ENCODE measurements at regions not wholly inside any gene's neighbourhood (a gene's known extent, or its start where the extent isn't known, plus 50 kb on each side); places are given as distances from the start of the nearest gene placed in this dataset.

DNA sequence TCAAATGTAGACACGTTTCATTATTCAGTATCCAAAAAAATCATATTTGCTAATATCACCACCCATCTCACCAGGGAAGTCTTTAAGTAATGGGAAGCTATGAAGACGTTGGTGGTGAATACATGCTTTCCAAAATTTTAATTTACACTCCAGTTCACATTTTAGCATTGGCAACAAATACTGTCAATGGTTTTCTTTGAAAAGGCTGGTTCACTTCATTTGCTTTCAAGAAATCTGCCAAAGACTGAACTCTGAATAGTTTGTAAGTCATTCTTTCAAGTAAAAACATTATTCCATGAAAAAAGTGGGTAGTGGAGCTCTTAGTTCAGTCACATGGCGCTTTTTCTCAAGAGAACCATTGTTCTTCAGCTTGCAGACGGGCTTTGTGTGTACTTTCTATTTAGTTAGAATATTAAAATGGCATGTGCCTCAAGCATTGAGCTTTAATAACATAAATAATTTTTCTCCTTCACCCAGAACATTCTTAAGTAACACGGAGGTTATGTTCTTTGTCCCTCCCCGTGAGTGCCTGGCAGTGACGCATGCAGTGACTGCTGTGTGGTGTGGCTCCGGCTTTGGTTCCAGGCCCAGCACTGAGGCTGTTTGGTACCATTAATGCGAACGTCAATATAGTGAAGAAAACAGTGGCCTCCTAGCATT lies 300.0 kb upstream of the HDAC4 start:
- DNase-seq, result no peak

DNA sequence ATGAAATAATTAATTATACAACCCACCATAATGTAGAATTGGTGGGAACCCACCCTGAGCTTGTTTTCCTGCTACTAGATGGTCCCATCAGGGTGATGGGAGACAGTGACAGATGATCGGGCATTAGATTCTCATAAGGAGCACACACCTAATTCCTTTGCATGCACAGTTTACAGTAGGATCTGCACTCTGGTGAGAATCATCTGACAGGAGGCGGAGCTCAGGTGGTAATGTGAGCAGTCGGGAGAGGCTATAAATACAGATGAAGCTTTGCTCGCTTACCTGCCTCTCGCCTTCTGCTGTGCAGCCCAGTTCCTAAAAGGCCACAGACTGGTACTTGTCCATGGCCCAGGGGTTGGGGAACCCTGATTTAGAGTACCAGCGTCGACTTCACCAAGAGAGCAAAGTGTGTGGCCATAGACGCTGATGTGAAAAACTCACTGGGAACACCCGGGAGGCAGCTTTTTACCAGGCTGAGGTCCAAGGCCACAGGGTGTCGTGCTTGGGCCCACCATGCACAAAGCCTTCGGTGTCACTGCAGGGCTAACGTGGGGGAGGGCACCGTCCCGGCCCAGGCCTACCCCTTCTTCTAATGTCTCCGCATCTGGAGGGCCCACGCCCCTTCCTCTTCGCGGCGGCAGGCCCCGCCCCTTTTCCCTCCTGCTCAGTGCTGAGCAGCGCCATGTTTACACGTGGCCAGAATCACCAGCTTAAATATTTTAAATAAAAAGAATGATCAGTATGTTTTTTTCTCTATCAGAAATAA lies 296.8 kb upstream of the HDAC4 start:
- DNase-seq, result no peak

DNA sequence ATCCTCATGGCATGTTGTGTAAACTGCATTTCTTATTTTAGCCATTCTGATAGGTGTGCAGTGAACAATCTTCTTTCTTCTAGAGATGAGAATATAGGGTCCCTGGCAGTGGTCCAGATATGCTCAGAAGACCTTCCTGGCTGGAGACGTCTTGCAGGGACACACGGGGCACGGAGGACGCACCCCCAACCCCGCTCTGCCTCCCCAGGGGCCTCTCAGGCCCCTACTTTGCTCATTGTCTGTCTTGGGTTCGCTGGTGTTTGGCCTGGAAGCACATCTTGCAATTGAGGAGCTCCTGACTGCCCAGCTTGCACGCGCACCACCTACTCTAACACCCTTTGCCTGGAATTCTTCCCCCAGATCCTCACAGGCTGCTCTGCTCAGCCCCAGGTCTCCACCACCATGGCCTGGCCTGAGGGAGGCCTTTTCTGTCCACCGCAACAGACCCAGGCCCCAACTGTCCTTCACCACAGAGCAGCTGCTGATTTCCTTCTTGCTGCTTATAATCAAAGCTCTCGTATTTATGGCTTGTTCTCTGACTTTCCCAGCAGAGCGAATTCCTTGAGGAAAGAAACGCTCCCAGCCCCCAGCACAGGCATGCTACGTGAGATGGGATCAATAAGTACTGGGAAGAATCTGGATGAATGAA lies 295.9 kb upstream of the HDAC4 start:
- no peak for DNase-seq

DNA sequence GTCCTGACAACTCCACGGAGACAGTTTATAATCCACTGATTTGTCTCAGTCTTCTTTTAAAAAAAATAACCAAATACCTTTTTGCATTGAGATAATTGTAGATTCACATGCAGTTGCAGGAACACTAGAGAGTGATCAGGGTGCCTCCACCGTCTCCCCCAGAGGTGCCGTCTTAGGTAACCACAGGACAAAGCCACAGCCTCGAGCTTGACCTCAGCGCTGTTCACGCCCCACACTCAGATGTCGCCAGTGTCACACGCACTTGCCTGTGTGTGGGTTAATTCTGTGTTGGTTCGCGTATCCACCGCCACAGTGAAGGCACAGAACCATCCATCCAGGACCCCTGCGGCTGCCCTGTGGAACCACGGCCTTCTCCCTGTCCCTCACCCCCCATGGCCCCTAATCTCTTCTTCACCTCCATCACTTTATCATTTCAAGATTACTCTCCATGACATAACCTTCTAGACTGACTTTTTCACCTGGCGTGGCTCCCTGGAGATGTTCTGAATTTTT lies 295.0 kb upstream of the HDAC4 start:
- no peak for DNase-seq

DNA sequence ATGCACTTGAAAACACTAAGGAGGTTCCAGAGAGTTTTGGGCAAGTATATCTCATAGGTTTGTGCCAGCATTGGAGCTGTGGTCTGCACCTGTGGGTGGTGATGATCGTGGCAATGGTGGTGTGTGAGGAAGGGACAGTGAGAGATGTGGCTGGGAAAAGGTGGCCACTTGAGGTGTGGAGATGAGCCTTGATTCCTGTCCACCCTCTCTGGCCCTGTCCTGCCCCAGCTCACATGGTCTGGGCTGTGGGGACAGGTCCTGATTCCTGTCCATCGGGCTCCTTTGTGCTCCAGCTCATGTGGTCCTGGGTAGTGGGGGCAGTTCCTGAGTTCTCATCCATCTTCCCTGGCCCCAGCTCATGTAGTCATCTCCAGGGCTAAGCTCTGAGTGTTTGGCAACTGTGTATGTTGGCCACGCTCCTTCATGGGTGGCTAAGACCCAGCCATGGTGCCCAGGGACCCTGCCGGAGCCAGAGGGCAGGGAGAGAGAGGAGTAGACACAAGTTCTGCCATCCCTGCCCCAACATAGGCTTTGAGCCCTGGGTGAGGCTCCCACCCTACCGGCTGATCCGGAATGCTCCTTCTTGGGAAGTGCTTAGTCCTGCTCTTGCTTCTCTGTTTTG lies 294.4 kb upstream of the HDAC4 start:
- DNase-seq, result no peak

DNA sequence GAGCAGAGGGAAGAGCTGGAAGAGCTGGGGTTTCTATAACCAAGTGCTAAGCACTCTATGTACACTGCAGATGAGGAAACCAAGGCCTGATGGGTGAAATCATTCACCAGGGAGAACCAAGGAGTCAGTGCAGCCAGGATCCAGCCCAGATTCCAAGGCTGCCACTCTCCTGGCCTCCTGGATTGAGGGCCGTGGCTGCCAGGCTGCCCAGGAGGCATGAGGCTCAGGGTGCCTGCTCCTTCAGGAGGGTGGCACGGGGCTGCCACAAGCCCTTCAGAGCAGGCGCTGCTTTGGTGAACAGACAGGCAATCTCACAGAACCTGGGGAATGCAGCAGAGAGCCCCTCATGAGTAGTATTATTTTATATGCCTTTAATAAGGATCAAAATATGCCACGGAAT lies 293.7 kb upstream of the HDAC4 start:
- no peak for DNase-seq

DNA sequence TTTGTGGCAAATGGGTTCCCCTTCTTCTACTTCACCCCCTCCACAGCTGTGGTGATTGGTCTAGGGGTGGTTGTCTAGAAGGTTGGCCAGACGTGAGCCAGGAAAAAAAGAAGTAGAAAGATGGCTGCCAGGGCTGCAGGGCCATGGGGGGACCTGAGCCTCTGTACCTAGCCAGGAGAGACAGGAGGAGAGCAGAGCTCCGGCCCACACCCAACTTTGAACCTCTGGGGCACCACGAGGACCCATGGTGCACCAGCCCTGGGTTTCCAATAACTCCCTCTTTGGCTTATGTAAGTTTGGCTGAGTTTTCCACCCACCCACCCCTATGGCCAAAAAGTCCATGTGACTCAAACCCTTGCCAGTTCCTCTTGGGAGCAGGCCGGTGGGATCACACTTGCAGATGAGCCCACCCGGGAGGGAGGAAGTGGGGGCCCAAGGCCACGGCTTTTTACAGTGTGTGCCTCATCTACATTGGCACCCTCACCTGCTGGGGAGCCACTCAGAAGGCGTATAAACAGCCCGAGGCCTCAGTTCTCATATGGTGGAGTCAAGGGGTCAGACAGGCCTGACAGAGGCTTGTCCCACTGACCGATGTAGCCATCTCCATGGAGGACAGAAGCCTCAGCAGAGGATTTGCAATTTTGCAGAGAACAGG lies 293.1 kb upstream of the HDAC4 start:
- no peak for DNase-seq

DNA sequence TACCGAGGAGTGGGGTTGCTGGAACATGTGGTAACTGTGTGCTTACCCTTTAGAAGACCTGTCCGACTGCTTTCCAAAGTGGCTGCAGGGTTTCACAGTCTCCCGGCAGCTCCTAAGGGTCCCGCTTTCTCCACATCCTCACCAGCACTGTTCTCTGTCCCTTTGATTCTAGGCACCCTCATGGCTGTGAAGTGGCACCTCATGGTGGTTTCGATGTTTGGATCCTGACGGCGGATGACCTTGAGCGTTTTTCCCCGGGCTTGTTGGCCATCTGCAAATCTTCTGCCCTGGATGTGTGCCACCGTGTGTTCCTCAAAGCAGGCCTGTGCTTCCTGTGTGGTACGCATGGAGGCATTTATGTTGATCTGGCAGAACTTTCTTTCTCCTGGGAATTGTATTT lies 292.5 kb upstream of the HDAC4 start:
- DNase-seq, result no peak

DNA sequence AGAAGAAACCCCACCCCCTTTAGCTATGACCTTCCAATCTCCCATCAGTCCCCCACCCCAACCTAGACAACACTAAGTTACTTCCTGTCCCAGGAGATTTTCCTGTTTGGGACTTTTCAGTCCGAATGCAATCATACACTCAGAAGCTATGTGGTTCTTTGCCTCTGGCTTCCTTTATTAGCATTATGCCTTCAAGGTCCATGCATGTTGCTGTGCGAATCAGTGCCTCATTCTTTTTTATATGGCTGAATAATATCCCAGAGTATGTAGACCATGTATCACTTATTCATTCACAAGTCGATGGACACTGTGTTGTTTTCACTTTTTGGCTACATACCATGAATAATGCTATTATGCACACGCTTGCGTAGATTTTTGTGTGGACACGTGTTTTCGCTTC lies 292.1 kb upstream of the HDAC4 start:
- no peak for DNase-seq

DNA sequence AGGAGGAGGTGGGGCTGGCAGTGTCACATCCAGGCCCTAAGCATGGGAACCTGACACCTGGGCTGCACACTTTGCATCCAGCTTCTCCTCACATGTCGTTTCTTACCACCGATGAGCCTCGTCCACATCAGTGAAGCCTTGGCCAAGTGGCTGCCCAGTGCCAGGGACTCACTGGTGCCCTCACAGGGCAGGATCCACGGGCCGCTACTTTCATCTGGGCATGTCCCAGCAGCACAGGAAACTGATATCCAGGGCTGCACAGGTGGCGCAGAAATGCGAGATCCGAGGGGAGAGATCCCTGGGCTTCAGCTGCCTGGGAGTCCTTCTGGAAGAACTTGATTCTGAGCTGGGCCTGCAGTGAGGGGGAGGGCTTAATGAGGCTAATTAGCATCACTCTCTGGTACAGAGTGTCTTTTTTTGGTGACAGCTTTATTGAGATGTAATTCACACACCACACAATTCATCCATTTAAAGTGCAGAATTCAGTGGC lies 291.6 kb upstream of the HDAC4 start:
- no peak for DNase-seq

DNA sequence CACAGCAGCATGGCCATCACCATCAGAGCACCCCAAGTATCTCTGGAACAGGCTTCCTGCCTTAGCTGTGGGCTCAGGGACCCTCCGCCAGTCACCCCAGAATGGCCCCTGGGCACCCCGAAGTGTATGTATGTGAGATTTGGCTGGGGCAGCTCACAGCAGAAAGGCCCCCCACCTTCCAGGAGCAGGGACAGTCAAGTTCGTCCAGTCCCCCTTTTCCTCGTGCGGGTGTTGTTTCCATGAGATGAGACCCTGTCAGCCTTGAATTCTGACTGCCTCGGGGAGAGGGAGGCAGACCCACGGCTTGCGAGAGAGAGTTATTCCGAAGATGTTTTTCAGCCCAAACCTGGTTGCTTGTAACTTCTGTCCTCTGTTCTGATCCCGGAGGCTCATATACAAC lies 290.9 kb upstream of the HDAC4 start:
- DNase-seq, result no peak

DNA sequence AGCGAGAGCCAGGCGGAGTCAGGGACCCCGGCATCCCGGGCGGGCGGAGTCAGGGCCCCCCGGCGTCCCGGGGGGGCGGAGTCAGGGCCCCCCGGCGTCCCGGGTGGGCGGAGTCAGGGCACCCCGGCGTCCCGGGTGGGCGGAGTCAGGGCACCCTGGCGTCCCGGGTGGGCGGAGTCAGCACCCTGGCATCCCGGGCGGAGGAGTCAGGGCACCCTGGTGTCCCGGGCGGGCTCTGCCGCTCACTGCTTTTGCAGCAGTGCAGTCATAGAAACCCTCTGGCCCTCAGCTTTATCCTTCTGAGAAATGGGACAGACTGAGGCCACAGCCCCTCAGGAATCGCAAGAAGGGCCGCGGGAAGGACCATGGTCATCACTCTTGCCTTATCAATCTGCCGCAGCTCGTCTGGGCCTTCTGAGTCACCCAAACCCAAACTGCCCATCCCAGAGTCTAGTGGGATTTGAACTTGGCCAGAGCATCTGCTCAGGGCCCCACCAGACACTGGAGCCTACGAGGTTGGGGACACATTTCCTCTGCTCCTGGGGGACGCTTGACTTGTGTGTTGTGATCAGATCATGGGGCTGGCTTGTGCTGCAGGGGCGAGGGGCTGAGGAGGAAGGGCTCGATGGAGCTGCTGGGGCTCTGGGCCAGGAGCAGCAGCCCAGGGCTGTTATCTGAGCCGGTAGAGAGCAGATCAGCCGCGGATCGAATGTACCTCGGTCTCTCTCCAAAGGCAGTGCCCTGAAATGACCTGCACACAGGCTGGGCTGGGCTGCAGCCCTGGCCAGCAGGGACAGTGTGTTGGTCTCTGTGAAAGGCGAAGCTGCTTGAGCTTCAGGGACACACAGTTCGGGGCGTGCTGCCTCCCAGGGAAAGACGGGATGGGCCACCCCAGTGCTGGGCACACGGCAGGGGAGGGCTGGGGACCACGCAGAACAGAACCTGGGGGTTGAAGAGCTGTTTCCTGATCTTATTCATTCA lies 290.1 kb upstream of the HDAC4 start:
- DNase-seq, result no peak

DNA sequence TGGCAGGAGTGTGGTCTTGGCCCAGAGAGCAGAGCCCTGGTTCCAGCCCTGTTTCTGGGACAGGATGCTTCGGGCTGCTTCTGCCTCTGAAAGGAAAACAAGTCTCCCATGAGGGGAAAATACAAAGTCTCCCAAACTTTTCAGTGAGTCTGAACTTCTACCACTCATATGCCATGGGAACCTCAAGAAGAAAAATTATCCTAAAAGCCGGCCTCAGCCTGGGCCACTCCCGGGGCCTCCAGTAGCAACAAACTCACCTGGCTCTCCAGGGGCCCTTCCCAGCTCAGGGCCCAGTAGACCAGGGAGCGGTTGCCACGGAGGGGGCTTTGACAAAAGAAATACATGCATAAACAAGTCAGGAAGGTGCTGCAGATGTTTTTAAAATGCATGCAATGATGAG lies 289.2 kb upstream of the HDAC4 start:
- no peak for DNase-seq

DNA sequence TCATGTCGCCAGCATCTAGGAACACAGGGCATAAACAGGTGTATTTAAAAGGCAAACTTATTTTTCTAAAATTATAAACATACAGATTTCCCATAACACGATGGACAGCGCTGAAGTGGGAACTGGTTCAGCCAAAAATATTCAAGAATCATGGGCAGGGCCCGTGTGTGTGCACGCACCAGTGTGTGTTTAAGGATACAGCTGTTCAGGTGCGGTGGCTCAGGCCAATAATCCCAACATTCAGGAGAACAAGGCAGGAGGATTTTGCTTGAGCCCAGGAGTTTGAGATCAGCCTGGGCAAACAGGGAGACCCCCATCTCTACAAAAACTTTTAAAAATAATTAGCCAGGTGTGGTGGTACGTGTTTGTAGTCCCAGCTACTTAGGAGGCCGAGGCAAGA lies 288.6 kb upstream of the HDAC4 start:
- no peak for DNase-seq

DNA sequence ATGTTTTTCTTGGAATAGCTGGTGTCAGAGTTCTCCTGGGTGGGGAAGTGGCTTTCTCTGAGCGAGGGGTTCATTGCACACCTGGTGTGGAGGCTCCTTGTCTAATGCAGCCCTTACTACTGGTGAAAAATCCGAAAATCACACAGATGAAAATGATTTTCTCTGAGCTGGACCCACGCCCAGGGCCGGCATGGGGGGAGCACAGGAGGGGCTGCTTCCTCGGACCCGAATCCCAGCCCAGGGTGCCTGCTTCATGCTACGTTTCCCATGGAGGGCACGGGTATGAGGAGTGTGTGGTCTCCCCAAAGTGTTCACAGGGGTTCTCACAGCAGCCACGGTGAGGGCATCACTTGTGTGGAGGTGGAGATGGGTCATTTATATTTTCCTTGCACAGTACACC lies 288.0 kb upstream of the HDAC4 start:
- no peak for DNase-seq

DNA sequence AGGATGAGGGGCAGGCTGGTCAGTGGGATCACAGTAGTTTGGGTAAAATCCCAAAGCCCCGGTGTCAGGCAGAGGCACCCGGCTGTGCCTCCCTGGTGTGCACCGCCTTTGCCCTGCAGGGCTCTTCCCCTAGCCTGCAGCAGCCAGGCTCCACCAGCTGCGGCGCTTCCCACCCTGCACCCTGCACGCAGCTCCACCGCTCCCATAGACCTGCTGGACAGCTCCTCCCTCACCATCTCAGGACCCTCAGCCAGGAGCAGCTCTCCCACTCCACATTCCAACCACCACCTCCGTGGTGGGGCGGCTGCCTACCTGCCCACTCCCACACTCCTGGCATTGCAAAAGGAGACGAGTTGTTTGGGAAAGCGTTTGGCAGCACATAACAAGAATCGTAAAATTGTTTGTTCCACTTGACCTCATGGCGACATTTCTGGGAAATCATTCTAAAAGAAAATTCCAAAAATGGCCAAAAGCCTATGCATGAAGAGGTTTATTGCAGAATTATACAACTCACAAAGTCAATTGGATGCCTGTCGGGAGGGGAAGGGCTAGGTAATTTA lies 287.4 kb upstream of the HDAC4 start:
- DNase-seq, result no peak

DNA sequence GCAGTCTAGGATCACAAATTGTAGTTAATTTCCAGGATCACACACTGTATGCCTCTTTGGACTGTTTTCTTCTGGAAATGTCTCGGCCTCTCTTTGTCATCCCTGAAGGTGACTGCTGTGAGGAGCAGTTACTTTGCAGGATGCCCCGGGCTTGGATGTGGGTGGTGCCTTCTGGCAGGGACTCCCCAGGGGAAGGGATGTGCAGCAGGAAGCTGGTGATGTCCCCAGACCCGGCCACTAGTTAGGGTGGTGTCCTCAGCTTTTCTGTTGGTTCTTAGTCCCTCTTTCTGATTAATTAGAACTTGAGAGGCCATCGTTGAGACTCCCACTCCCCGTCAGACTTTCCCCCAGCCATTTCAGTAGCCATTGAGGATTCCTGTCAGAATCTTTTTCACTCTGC lies 286.6 kb upstream of the HDAC4 start:
- no peak for DNase-seq

DNA sequence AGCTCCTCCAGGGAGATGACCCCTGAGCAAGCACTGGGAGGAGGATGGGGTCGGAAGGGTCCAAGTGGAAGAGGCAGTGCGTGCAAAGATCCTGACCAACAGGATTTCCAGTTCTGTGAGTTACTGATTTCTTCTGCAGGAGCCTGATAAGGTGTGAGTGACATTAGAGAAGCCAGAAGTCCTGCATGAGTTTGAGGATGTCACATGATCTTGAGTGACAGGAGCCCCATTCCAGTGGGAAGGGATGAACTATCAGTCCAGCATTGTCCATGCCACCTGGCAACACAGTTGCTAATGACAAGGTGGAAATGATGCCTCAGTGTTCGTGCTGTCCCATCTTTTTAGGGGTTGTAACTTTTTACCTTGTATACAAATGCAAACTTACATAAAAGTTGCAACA lies 285.1 kb upstream of the HDAC4 start:
- no peak for DNase-seq

DNA sequence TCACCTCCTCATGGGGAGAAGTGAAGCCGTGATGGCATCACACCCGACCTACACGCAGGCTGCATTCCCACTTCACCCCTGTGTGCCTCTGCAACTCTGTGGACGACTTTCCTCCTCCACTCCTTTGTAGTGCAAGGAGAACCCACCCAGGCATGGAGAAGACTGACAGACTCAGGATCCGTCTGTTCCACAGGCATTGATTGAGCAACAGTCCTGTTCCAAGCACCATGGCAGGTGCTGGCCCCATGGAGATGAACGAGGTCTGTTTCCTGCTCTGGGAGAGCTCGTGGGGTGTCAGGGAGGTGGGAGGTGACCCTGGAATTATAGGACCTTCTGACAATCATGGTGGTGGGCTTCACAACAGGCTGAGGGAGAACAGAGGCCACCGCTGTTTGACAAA lies 284.7 kb upstream of the HDAC4 start:
- no peak for DNase-seq

DNA sequence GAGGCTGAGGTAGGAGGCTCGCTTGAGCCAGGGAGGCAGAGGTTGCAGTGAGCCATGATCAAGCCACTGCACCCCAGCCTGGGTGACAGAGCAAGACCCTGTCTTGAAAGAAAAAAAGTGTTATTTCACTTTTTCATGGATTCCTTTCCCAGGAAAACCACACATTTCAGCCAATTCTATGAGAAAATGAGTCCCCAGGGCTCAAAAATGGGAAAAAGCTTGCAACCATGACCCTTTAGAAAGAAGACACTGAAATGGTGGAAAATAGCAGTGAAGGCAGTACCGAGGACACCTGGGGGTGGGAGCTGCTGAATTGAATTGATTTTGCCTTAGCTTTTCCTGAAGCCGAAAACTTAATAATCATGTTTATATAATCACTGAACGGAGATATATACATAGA lies 284.2 kb upstream of the HDAC4 start:
- no peak for DNase-seq

DNA sequence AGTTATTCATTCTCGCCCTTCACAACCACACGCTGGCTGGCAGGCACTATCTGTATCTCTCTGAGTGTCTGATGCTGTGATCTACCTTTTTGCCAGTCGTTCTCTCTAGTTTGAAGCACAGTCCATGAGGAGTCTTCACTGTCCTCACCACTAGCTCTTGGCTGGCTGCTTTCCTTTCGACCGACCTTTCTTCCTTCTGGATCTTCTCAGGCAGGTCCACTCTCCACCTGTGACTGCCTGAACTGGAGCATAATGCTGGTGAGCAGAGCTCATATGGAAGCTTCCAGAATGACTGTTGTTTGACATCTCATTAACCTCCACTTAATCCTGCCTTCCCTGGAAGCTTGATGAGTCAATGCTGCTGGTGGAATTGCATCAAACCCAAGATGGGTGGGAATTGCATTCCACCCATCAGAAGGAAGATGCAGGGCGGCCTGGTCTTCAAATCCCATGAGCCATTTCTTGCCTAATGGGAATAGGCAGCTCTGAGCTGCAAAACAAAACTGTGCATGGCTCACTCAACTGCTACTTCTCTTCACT lies 283.5 kb upstream of the HDAC4 start:
- no peak for DNase-seq
